ENCODE measurements at regions not wholly inside any gene's neighbourhood (a gene's known extent, or its start where the extent isn't known, plus 50 kb on each side); places are given as distances from the start of the nearest gene placed in this dataset.

DNA sequence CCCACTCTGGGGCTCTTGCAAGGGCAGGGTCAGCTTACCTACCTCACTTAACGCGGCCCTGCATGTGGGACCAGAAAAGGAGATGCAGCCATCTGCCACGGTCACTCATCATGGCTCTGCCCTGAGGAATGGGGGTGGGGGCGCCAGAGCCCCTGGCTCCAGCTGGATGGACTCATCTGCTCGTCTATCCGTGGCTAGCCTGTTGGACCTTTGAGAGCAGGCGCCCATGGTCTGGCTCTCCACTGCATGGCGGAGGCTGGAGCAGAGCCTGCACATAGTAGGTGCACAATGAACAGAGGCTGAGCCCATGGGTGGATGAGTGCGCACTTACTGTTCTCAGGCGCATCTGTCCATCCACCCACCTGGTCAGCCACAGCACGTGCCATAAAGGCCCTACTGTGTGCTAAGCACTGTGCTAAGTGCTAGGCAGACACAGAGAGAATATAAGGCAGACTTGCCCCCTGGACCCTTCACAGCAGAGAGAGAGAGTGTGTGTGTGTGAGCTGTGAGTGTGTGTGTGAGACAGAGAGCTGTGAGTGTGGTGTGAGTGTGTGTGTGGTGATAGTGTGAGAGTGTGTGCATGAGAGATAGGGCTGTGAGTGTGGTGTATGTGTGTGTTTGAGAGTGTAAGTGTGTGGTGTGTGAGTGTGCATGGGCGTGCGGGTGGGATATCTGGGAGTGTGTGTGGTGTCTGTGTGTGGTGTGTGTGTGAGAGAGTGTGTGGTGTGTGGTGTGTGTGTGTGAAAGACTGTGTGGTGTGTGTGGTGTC is 151.3 kb downstream of the TFCP2L1 start:
- Histone ChIP-seq H3K9me3 (no peaks in the 10 kb centered on the region), H3K27ac (no peak overlapping the region), H3K4me1 (no peaks in the 10 kb centered on the region), H3K27me3 (no peaks in the 10 kb centered on the region), H3K36me3 (no peaks in the 10 kb centered on the region), H3K4me3 (no peak overlapping the region)
- DNase-seq (no peak), ATAC-seq (ENCODE audit: low FRiP score in 2 of 2) (no peak)
- WGBS, 2 donors = 85 to 96% methylated on average over 2 to 13 of the region's 13 CpGs
- TF ChIP-seq POLR2AphosphoS5 (IDR thresholded peaks at IDR 0.05) = no peak

DNA sequence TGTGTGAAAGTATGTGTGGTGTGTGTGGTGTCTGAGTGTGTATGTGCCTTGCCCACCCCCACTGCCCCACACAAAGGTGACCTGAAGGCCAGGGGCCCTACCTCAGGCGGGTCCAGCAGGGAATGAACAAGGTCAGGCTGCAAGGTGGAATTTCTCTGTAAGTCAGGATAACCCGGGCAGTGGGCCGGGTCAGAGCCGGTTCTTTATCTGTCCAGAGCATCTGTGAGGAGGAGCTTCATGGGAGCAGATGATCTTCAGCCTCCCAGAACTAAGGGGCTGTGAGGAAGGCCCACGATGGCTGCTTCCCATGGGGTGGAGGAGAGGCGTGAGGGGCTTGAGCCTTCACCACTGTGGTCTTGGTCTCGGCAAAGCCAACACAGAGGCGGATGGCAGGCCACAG is 150.3 kb downstream of the TFCP2L1 start:
- peaks cover 0 to 3% (median 0%) of the 10 kb centered on the region in 4 donors for H3K9me3 ChIP-seq
- WGBS, 2 donors = 85 to 93% methylated on average over 4 to 8 of the region's 8 CpGs

DNA sequence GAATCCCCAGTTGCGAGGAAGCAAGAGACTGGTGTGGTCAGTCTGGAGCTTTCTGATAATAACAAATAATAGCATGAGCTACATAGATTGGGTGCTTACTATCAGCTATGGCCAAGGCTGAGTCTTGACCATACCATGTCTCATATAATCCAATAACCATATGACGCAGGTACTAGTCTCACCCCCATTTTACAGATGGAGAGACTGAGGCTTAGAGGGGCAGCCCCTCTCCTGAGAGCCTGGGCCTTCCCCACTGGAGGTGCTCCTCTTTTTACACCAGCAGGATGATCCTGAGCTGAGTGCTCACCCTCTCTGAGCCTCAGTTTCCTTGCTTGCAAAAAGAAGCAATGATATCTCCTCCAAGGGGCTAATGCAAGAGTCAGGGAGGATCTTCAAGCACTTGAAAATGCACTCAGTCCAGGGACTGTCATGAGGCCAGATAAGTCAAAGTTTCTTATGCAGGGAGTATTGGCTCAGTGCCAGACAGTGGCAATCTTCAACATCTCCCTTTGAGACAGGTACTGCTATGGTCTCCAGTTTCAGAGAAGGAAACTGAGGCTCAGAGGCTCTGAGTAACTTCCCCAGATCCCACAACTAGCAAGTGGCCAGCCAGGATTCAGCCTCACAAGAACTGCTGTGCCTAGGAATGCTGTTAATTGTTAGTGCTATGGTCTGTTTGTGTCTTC is 149.7 kb downstream of the TFCP2L1 start:
- Histone ChIP-seq H3K27ac (no peak overlapping the region), H3K36me3 (no peaks in the 10 kb centered on the region), H3K4me3 (no peak overlapping the region), H3K4me1 (no peaks in the 10 kb centered on the region), H3K9me3 (peaks cover 0 to 8% (median 2%) of the 10 kb centered on the region in 4 donors), H3K27me3 (no peaks in the 10 kb centered on the region)
- ATAC-seq (ENCODE audit: low FRiP score in 2 of 2) (no peak), DNase-seq (no peak)
- 48 to 100% methylated on average over 1 to 2 of the region's 2 CpGs for WGBS, 2 donors
- TF ChIP-seq, protein P1, sequence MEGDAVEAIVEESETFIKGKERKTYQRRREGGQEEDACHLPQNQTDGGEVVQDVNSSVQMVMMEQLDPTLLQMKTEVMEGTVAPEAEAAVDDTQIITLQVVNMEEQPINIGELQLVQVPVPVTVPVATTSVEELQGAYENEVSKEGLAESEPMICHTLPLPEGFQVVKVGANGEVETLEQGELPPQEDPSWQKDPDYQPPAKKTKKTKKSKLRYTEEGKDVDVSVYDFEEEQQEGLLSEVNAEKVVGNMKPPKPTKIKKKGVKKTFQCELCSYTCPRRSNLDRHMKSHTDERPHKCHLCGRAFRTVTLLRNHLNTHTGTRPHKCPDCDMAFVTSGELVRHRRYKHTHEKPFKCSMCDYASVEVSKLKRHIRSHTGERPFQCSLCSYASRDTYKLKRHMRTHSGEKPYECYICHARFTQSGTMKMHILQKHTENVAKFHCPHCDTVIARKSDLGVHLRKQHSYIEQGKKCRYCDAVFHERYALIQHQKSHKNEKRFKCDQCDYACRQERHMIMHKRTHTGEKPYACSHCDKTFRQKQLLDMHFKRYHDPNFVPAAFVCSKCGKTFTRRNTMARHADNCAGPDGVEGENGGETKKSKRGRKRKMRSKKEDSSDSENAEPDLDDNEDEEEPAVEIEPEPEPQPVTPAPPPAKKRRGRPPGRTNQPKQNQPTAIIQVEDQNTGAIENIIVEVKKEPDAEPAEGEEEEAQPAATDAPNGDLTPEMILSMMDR (IDR thresholded peaks at IDR 0.05) = no peak
- no peak for TF ChIP-seq POLR2AphosphoS5 (IDR thresholded peaks at IDR 0.05)
- no peak for TF ChIP-seq EP300 (IDR thresholded peaks at IDR 0.05)
- no peak for TF ChIP-seq POLR2A (IDR thresholded peaks at IDR 0.05)

More for the DNA sequence above, 150.3 kb downstream of the TFCP2L1 start:
- no peak overlapping the region for H3K27ac ChIP-seq
- no peak for DNase-seq
- no peaks in the 10 kb centered on the region for H3K27me3 ChIP-seq
- TF ChIP-seq POLR2AphosphoS5 (IDR thresholded peaks at IDR 0.05) (no peak), EP300 (IDR thresholded peaks at IDR 0.05) (no peak), POLR2A (IDR thresholded peaks at IDR 0.05) (no peak)
- TF ChIP-seq, protein P1 (IDR thresholded peaks at IDR 0.05) = no peak
- H3K4me1 ChIP-seq = no peaks in the 10 kb centered on the region
- no peak for ATAC-seq (ENCODE audit: low FRiP score in 2 of 2)
- H3K4me3 ChIP-seq = no peak overlapping the region
- no peaks in the 10 kb centered on the region for H3K36me3 ChIP-seq

DNA sequence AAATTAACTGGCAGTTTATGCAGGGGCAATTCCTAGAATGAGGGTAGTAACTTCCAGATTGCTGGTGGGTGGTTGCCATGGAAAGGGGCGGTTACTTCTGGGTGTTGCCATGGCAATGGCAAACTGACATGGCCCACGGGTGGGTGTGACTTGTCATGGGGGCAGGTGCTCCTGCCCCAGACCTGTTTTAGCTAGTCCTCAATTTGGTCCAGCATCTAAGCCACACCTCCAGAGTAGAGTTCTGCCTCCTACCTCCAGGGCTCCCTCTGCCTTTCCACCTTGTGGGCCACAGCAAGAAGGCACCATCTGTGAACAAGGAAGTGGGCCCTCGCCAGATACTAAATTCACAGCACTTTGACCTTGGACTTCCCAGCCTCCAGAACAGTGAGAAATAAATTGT is 148.7 kb downstream of the TFCP2L1 start:
- Histone ChIP-seq H3K36me3 (no peaks in the 10 kb centered on the region), H3K27ac (no peak overlapping the region), H3K4me3 (no peak overlapping the region), H3K9me3 (peaks cover 0 to 8% (median 2%) of the 10 kb centered on the region in 4 donors), H3K4me1 (no peaks in the 10 kb centered on the region), H3K27me3 (no peaks in the 10 kb centered on the region)
- ATAC-seq (ENCODE audit: low FRiP score in 2 of 2) (no peak), DNase-seq (no peak)
- no peak for TF ChIP-seq POLR2AphosphoS5 (IDR thresholded peaks at IDR 0.05)
- TF ChIP-seq POLR2A (IDR thresholded peaks at IDR 0.05) = no peak
- TF ChIP-seq, protein P1 (IDR thresholded peaks at IDR 0.05) = no peak
- no peak for TF ChIP-seq EP300 (IDR thresholded peaks at IDR 0.05)
- WGBS, 2 donors = 69 to 90% methylated on average over 1 to 3 of the region's 3 CpGs

DNA sequence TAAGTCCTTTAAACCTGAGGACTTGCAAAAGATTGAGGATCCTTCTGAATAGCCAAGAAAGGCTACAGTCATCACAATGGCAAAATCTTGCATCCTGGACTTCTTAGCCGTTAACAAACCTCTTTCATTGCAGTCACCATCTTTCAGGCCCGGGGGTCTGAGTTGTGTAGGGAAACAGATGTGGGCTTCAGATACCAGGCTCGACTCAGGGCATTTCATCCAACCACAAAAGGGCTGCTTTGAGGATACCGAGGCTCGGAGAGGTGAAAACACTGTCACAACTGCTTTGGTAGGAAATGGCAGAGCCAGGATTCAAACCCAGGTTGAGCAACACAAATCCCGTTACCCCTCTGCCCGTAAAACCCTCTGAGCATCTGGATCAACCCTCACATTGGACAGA is 147.4 kb downstream of the TFCP2L1 start:
- no peaks in the 10 kb centered on the region for H3K36me3 ChIP-seq
- no peak overlapping the region for H3K27ac ChIP-seq
- no peaks in the 10 kb centered on the region for H3K27me3 ChIP-seq
- H3K4me1 ChIP-seq = no peaks in the 10 kb centered on the region
- no peak for ATAC-seq (ENCODE audit: low FRiP score in 2 of 2)
- peaks cover 0 to 8% (median 2%) of the 10 kb centered on the region in 4 donors for H3K9me3 ChIP-seq
- no peak for TF ChIP-seq EP300 (IDR thresholded peaks at IDR 0.05)
- TF ChIP-seq, protein P1 (IDR thresholded peaks at IDR 0.05) = no peak
- no peak for TF ChIP-seq POLR2AphosphoS5 (IDR thresholded peaks at IDR 0.05)
- TF ChIP-seq POLR2A (IDR thresholded peaks at IDR 0.05) = no peak
- no peak overlapping the region for H3K4me3 ChIP-seq
- DNase-seq = no peak
- 67 to 84% methylated on average over 7 of the region's 7 CpGs for WGBS, 2 donors

Measured in upper lobe of left lung (tissue), 6 donors.